ENCODE measurements at regions not wholly inside any gene's neighbourhood (a gene's known extent, or its start where the extent isn't known, plus 50 kb on each side); places are given as distances from the start of the nearest gene placed in this dataset.

DNA sequence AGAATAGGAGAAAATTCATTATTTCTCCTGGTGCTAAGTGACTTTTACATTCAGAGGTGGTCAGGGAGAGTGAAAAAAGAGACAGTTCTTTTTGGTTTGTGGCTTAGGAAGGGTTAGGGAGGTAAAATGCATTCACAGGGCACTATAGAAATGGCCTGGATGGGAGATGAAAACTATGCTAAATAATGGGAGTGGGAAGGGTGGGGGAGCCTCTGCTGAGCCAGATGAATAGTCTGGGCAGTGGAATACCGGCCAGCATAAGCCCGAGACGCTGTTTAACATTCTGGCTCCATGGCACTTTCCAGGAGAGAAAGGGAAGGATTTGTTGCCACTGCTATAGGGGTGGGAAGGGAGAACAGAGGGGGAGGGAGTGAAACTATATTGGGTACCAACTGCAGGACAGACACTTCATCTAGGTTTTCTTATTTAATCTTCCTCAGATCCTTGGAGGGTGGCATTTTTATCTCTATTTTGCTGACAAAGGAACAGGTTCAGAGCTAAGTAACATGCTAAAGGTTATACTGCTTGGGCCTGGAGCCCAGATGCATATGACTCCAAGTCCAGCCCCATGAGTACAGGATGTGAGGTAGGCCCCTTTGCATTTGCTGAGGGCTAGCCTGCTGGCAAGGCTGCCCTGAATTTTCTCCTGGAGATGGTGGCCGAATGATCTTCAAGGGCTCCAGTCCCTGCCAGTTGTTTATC lies 372.4 kb downstream of the CCSER2 start:
- TF ChIP-seq, protein P1, sequence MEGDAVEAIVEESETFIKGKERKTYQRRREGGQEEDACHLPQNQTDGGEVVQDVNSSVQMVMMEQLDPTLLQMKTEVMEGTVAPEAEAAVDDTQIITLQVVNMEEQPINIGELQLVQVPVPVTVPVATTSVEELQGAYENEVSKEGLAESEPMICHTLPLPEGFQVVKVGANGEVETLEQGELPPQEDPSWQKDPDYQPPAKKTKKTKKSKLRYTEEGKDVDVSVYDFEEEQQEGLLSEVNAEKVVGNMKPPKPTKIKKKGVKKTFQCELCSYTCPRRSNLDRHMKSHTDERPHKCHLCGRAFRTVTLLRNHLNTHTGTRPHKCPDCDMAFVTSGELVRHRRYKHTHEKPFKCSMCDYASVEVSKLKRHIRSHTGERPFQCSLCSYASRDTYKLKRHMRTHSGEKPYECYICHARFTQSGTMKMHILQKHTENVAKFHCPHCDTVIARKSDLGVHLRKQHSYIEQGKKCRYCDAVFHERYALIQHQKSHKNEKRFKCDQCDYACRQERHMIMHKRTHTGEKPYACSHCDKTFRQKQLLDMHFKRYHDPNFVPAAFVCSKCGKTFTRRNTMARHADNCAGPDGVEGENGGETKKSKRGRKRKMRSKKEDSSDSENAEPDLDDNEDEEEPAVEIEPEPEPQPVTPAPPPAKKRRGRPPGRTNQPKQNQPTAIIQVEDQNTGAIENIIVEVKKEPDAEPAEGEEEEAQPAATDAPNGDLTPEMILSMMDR (IDR thresholded peaks at IDR 0.05): no peak
- DNase-seq (ENCODE audit: low spot score) (no peak), ATAC-seq (ENCODE audit: low FRiP score) (no peak)

DNA sequence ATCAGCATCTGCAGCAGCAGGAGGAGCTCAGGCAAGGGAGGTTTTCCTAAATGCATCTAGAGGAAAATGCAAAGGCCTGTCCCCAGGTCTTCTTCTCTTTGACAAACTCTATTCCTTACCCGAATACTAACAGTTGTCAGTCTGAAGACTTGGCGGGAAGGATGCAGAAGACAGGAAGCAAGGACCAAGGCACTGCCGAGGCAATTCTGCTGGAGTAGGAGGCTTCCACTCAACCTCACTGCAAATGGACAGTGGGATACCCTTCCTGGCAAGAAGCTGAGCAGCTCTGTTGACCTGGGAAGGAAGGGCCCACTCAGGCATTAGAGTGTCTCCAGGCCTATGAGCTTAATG lies 373.0 kb downstream of the CCSER2 start:
- TF ChIP-seq, protein P1 (IDR thresholded peaks at IDR 0.05): no peak
- DNase-seq (ENCODE audit: low spot score) (no peak), ATAC-seq (ENCODE audit: low FRiP score) (no peak)

DNA sequence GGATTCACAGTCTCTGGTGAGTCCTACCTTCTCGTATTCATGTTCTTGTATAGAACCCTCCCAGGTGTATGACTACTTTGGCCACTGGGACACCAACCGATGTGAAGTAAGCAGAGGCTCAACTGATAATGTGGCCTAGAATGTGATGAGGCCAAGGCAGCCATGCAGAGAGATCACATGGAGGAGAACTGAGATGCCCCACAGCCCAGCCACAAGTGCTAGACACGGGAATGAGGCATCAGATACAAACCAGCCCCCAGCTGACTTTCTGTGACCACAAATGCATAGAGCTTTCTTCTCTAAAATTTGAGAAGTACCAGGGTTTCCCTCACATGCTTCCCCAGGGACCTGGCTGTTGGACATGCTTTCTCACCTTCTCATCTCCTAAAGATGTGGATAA lies 375.7 kb downstream of the CCSER2 start:
- TF ChIP-seq, protein P1 (IDR thresholded peaks at IDR 0.05): no peak
- ATAC-seq (ENCODE audit: low FRiP score) (no peak), DNase-seq (ENCODE audit: low spot score) (no peak)

DNA sequence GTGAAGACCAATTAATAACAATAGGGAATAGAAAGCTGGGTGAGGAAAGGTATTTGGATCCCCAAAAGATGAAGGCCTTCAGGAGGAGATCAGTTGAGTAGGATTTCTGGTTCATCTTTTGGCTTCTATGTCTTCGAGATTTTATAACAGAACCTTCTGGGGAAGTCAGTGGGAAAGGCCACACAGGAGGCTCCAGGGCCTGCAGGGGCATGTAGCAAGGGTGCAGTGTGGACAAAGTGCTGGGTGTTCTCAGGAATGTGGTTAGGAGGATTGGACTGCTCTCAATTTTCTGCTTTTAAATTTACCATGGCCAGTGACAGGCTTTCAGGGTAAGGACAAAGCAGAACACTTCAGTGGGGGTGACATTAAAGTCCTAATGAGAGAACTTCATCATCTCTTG lies 378.0 kb downstream of the CCSER2 start:
- TF ChIP-seq, protein P1 (IDR thresholded peaks at IDR 0.05): no peak

DNA sequence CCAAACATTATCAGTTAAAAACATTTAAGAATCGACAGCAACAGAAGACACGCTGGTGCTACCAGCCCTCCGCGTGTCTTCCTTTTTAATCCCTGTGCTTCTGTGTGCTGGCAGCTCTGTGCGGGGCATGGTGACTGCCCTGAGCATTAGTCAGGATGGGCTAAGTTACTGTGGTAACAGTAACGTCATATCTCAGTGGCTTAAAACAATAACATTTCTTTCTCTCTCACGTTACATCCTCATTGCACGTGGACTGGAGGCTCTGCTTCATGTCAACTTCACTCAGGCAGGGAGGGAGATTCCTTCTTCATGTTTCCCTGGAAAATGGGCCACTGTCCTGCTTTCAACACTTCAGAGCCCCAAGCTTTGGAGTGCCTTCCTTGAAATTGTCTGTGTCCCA lies 378.5 kb downstream of the CCSER2 start:
- ATAC-seq (ENCODE audit: low FRiP score) (no peak), DNase-seq (ENCODE audit: low spot score) (no peak)
- TF ChIP-seq, protein P1 (IDR thresholded peaks at IDR 0.05): no peak

More for the DNA sequence above, 378.0 kb downstream of the CCSER2 start:
- DNase-seq (ENCODE audit: low spot score): no peak
- ATAC-seq (ENCODE audit: low FRiP score): no peak

DNA sequence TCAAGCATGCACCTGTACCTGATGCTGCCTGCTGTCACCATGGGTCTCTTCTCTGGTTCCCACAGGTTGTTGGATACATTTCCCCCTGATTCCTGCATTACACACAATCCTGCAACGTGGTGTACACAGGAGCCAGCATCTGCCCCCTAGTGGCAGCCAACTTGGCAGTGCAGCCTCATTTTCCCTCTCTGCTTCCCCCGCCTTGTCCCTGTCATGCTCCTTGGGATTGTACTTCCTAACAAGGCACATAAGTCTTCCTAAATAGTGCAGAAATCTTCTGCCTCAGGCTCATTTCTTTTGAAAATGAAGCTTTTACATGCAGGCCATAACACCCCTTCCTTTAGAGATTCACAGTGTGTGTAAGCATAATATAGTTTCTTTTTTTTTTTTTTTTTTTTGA lies 387.5 kb downstream of the CCSER2 start:
- TF ChIP-seq, protein P1 (IDR thresholded peaks at IDR 0.05): no peak
- DNase-seq (ENCODE audit: low spot score) (no peak), ATAC-seq (ENCODE audit: low FRiP score) (no peak)

DNA sequence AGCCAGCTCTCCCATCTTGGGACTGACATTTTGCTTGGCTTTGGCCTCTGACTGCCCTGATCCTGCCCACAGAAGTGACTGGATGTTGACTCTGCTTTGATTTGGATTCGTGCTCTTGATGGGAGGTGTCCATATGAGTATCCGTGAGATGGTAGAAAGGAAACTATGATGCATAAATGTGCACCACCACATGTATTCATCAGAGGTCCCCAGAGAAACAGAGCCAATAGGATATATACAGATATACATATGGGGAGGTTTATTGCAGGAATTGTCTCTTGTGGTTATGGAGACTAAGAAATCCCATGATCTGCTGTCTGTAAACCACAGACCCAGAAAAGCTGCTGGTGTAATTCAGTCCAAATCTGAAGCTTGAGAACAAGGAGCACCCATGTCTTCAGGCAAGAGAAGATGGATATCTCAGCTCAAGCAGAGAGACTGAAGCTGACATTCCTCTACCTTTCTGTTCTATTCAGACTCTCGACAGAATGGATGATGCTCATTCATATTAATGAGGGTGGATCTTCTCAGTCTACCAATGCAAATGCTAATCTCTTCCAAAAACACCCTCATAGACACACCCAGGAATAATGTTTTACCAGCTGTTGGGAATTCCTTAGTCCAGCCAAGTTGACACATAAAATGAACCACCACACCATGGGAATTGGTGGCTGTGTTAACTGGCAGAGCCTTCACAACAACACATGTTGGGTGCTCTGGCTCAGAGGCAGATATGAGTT lies 390.7 kb downstream of the CCSER2 start:
- no peak for DNase-seq (ENCODE audit: low spot score)
- TF ChIP-seq, protein P1 (IDR thresholded peaks at IDR 0.05): no peak

More for the DNA sequence above, 390.7 kb downstream of the CCSER2 start:
- no peak for ATAC-seq (ENCODE audit: low FRiP score)
